Inflammatory macrophage treated with lipopolysaccharide for 1 hour (primary cell): ENCODE measurements at regions not wholly inside any gene's neighbourhood (a gene's known extent, or its start where the extent isn't known, plus 50 kb on each side); places are given as distances from the start of the nearest gene placed in this dataset.
"Not testable (repeated sequence)": the region's sequence is repeated elsewhere in the genome, so short reads cannot be mapped to it uniquely, and the experiment has no call there.

Source experiments
- DNase-seq, 2 donors: peaks; one replicate each; pipeline ENCODE4 v3.0.0-alpha.2; 2020 to 2022

DNA sequence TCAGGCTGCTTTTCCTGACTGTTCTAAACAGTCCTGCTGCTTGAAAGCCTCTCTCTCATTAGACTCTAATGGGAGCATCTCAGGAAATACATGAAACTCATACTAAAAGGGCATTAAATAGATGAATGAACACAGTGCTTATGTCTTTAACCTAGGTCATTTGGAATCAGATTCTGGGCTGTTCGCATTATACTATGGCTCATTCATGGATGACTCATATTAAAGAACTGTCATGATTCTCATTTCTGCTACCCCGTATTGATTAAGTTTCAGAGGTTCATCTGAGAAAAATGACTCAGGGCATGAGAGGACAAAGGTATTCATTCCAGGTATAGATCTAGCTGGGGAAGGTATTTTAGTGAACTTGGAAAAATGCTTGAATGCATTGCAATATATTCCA lies 335.5 kb downstream of the GJA1 start:
- DNase-seq = no peak

GRCh38 chr6:121771937-121772720 lies 336.7 kb downstream of the GJA1 start:
- no peak for DNase-seq

- no peak for DNase-seq
These were observed 340.6 kb downstream of the GJA1 start for GRCh38 chr6:121776054-121776453.

DNA sequence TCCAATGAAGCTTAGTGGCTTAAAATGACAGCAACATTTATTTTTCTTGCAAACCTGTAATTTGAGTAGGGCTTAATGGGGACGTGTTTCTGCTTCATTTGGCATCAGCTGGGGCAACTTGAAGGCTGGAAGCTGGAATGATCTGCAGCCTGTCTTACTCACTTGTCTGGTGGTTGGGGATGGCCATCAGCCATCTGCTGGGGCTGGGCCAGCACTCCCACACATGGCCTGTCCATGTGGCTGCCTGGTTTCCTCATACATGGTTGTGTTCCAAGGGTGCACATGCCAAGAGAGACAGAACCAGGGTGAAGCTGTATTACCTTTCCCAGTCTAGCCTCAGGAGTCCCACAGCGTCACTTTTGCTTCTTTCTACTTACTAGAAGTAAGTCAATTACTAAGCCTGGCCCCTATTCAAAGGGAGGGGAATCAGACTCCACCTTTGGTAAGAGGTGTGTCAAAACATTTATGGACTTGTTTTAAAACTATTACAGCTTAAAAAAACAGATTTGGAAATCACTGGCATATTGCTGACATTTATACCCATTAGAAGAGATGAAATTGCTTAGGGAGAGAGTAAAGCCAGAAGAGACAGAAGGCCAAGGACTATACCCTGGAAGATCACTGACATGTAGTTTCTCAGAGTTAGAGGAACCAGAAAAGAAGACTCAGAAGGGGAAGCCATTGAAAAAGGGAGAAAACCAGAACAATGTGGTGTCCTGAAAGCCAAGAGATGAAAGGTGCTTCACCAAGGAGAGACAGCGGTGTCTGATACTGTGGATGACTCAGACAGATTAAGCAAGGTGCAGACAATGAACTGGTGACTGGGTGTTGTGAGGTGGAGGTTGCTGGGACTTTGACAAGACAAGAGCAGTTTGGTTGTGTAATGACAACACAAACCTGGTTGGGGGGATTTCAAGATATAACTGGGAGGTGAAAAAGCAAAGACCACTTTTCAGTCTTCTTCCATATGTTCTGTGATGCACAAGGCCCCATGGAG lies 345.2 kb downstream of the GJA1 start:
- DNase-seq = no peak

GRCh38 chr6:121791396-121792315 lies 356.2 kb downstream of the GJA1 start:
- DNase-seq = no peak

GRCh38 chr6:121794630-121795029 lies 359.2 kb downstream of the GJA1 start:
- DNase-seq = no peak

DNA sequence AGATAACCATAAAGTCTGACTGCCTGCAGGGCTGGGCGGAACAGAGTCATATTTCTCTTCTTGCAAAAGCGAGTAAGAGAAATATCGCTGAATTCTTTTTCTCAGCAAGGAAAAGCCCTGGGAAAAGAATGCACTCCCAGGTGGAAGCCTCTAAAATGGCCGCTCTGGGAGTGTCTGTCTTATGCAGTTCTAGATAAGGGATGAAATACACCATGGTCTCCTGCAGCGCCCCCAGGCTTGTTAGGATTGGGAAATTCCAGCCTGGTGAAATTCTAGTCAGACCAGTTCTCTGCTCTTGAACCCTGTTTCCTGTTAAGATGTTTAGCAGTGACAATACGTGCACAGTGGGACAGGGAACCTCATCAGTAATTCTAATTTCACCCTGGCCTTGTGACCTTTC lies 362.2 kb downstream of the GJA1 start:
- not testable (repeated sequence) for DNase-seq

GRCh38 chr6:121798126-121798525 lies 362.7 kb downstream of the GJA1 start:
- DNase-seq = not testable (repeated sequence)

DNA sequence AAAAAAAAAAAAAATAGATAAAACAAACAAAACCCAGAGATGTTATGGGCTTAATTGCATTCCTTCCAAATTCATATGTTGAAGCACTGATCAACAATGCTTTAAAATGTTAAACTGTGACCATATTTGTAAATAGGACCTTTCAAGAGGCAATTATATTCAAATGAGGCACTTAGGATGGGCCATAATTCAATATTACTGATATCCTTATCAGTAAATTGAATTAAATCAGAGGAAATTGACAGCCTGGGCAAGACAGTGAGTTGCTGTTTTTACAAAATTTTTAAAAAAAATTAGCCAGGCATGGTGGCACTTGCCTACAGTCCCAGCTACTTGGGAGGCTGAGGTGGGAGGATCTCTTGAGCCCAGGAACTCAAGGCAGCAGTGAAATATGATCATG lies 364.1 kb downstream of the GJA1 start:
- DNase-seq = no peak

DNA sequence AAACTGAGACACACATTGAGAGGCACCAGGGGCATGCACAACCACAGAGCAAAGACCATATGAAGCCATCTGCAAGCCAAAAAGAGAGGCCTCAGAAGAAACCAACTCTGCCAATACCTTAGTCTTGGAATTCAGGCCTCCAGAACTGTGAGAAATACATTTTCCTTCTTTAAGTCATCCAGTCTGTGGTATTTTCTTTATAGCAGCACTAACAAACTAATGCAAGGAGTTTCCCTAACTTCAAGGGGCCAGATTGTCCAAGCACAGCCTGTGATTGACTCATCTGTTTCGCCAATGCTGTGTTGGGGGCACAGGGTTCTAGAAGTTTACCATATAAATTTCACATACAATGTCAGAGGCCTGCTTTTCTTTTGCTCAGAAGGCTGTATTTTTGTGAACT lies 364.6 kb downstream of the GJA1 start:
- DNase-seq = no peak

- DNase-seq = no peak
These were observed 370.7 kb downstream of the GJA1 start for GRCh38 chr6:121806116-121806515.

- DNase-seq = no peak
These were observed 373.8 kb downstream of the GJA1 start for GRCh38 chr6:121809211-121809610.

GRCh38 chr6:121810158-121811032 lies 374.9 kb downstream of the GJA1 start:
- no peak for DNase-seq

DNA sequence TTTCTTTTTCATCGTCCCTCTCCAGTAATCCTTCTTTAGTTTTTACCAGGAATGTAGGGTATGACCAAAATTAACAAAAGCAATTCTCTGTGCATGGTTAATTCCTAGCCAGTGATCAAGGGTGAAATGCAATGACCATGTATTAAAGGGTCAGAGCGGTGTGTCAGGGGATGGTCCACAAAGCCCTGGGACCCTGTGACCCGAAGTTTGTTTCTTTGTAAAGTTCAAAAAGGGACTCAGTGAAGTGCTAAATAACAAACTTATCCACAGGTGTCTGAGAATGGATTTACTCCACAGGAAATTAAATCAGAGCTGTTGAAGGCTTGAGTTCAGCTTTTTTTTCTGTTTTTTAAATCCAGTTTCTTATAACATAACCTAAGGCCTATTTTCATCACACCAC lies 375.7 kb downstream of the GJA1 start:
- DNase-seq = no peak

DNA sequence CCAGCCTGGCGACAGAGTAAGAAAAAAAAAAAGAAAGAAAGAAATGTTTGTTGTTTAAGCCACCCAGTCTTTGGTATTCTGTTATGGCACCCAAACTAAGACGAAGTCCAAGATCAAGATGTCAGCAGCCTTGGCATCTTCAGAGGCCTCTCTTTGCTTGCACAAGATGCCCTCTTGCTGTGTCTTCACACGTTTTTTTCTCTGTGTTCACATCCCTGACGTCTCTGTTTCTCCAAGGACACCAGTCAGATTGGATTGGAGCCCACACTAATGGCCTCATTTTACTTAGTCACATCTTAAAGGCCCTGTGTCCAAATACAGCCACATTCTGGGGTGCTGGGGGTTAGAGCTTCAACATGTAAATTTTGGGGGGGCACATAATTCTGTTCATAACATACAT lies 380.9 kb downstream of the GJA1 start:
- no peak for DNase-seq

GRCh38 chr6:121816906-121817540 lies 381.6 kb downstream of the GJA1 start:
- no peak for DNase-seq

DNA sequence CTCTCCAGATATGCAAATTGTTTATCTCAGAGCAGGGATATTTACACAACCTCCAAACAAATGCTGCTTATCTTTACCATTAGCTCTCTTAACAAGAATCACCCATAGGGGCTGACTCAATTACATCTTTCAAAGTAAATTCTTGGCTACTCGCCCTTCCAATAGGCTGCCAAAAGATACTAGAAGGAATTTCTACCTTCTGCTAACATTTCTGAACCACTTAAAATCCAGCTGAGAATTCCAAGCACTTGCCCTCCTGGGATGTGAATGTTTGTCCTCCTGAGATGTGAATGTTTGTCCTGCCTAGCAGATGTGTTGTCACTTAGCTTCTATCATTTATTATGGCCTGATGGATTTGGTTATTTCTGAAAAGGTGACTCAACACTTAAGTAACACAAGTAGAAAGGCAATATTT lies 388.0 kb downstream of the GJA1 start:
- no peak for DNase-seq

- DNase-seq = no peak
These were observed 390.8 kb downstream of the GJA1 start for GRCh38 chr6:121826156-121826810.

DNA sequence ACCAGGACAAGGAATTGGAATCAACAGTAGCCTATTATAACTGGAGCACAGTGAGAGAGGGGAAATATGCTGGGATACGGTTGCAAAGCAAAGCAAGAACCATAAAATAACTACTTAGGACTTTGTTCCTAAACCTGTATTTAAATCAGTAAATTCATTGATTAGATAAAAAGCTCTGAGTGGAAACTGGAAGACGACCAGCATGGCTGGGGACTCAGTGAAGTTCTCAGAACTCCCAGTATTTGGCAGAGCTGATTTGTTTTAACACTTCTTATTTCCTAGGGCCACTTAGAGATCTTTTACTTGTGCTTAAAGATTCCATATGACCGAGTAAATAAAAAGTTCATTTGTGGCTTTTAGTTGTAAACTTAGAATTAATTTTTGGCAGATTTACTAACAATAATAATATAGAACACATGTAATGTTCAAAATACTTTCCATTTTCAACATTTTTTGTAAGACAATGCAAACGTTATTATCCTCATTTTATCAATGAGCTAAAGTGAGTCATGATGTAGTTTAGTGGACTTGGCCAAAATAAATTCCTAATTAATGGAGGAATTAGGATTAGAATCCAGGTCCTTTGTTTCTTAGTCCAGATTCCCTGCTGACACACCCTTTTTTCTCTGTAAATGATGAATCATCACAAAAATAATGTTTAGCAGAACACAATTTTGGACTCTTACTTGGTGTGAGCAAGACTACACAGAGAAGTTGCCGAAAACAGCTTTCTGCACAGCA lies 392.9 kb downstream of the GJA1 start:
- no peak for DNase-seq

DNA sequence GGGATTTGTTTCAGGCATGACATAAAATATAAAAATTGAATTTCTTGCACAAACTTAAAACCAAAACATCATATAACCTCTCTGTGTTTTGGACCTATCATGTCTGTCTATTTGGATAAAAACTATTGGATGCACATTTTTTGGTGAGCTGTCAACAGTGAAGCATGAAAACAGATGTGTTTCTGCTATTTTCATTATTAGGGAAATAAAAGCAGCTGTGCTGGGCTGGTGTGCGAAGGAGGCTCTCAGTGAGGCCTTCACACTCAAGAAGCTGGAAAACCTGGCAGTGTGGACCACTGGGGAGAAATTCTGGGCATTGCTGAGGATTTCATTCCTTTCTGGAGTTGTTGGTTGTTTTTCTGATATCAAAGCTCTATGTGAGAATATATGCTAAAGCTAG lies 395.3 kb downstream of the GJA1 start:
- DNase-seq = no peak
